VCaP (cell line): ENCODE measurements at regions not wholly inside any gene's neighbourhood (a gene's known extent, or its start where the extent isn't known, plus 50 kb on each side); places are given as distances from the start of the nearest gene placed in this dataset.

Source experiments
- H3K27ac ChIP-seq: fragments of 450-650 bp; 2 replicates; pipeline ENCODE4 v1.5.1; 2017
- CTCF ChIP-seq: fragments of 450-650 bp; conservative IDR thresholded peaks from 2 replicates; pipeline ENCODE4 v1.5.1; 2017; ENCODE audit warnings: mild to moderate bottlenecking, moderate library complexity

DNA sequence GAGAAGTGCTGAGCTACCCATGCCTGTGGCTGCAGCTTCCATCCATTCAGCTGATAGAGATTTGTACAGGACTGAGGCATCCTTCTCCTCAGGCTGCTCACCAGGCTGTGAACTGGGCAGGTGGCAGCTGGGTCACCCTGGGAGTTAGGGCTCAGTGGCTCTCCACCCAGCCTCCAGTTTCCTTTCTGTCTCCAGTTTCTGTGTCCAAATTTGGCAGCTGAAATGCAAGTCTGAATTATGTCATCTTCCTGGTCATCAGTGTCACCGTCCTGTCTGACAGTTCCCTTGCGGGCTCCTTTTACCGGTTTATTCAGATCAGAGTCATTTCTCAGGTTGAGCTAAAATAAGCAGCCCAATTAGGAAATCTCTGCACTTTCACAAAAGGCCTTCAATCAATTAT is 93.3 kb downstream of the EDN1 start:
- no peak overlapping the region for H3K27ac ChIP-seq
- no peak for TF ChIP-seq CTCF

- TF ChIP-seq CTCF: no peak
- H3K27ac ChIP-seq: no peak overlapping the region
These were observed 94.3 kb downstream of the EDN1 start for GRCh38 chr6:12384357-12384912.

DNA sequence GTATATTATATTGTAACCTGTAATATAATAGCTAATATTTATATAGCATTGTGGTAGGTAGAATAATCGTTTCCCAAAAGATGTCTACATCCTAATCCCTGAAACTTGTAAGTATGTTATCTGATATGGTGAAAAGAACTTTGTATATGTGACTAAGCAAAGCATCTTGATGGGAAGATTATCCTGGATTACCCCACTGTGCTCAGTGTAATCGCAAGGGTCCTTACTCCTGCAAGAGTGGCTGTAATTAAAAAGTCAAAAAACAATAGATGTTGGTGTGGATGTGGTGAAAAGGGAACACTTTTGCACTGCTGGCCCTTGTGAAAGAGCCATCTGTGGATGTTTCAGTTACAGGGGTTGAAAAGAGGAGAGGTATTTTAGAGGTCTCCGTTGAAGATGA is 95.2 kb downstream of the EDN1 start:
- TF ChIP-seq CTCF: no peak
- H3K27ac ChIP-seq: no peak overlapping the region

DNA sequence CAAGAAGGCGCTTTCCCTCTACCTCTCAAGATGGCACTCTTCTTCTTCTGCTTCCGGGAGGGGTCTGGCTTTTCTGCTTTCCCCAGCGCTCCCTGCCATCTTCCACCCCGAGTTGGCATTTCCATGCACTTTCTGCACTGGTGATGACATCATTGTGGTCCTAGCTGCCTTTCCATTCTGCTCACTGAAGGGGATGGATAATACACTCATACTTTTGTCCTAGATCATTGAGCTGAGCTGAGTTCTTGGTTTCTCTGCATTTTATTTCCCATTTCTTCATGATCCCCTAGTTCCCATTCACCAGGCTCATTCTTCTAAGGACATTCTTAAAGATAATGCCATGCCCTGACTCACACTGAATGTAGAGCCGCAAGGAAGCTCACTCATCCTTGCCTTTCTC is 96.7 kb downstream of the EDN1 start:
- no peak overlapping the region for H3K27ac ChIP-seq
- no peak for TF ChIP-seq CTCF

- H3K27ac ChIP-seq: no peak overlapping the region
- no peak for TF ChIP-seq CTCF
These were observed 101.3 kb downstream of the EDN1 start for GRCh38 chr6:12391472-12391871.

- H3K27ac ChIP-seq: no peak overlapping the region
- no peak for TF ChIP-seq CTCF
These were observed 102.3 kb downstream of the EDN1 start for GRCh38 chr6:12392490-12392889.

GRCh38 chr6:12393100-12393499 is 102.9 kb downstream of the EDN1 start:
- TF ChIP-seq CTCF: no peak
- H3K27ac ChIP-seq: no peak overlapping the region
